ENCODE measurements at regions not wholly inside any gene's neighbourhood (a gene's known extent, or its start where the extent isn't known, plus 50 kb on each side); places are given as distances from the start of the nearest gene placed in this dataset.

DNA sequence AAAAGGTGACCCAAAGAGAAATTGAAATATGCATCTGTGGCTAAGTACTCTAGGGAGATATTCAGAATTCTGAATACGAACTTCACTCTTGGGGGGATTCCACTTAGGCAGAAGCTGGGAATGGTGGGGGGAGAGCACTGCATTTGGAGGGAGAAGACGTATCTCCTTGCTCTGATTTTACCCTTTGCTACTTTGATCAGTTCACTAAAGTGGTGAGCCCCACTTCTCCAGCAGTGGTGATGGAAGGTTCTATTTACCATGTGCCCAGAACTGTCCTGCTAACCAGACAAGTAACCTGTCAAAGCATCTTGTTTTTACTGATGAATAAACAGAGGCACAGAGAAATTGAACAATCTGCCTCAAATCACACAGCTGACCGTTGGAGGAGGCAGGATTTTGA lies 483.4 kb downstream of the SIPA1L2 start:
- Mint-ChIP-seq H3K9me3 (no peaks in the 10 kb centered on the region), H3K4me1 (peaks cover 44% of the 10 kb centered on the region), H3K27ac (no peak overlapping the region), H3K4me3 (no peak overlapping the region), H3K27me3 (ENCODE audit: low read depth) (no peaks in the 10 kb centered on the region), H3K36me3 (peaks cover 10% of the 10 kb centered on the region)
- CTCF ChIA-PET: no interaction called here
- DNase-seq (ENCODE audit: low spot score) (no peak), ATAC-seq (no peak)
- POLR2A ChIA-PET: no interaction called here
- TF ChIP-seq KAT7 (CRISPR knock-in tag; IDR thresholded peaks at IDR 0.05; ENCODE audit: borderline replicate concordance) (no peak), PRRX2 (CRISPR knock-in tag; IDR thresholded peaks at IDR 0.05) (peak; percentile 60; the same call in 1 of the 2 replicates)
- TF ChIP-seq, protein P1, sequence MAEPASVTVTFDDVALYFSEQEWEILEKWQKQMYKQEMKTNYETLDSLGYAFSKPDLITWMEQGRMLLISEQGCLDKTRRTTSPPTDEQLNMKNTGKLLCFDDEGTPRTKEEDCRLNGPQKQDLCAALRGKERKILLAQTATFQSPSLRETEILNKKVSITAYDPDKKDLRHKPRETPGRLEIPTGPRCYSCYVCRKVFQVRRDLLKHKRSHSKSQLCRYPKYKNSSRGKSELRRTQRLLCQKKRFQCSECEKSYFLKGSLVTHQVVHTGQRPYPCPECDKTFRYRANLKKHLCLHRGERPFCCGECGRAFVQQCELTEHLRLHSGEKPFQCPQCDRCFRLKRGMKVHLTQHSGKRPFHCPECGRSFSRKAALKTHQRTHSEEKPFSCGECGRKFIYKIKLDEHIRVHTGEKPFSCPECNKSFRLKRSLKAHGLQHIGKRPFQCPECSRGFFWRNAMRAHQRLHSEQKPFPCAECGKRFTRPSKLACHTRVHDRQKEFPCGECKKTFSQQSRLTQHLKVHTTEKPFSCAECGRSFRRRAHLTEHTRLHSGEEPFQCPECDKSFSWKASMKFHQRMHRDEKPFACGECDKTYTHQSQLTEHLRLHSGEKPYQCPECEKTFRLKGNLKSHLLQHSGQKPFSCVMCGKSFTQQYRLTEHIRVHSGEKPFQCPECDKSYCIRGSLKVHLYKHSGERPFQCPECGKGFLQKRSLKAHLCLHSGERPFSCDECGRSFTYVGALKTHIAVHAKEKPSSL (CRISPR knock-in tag; conservative IDR thresholded peaks at IDR 0.05): 0 out of 2 replicates have a peak, but pooled peaks have one; percentile 37
- TF ChIP-seq, protein P2, sequence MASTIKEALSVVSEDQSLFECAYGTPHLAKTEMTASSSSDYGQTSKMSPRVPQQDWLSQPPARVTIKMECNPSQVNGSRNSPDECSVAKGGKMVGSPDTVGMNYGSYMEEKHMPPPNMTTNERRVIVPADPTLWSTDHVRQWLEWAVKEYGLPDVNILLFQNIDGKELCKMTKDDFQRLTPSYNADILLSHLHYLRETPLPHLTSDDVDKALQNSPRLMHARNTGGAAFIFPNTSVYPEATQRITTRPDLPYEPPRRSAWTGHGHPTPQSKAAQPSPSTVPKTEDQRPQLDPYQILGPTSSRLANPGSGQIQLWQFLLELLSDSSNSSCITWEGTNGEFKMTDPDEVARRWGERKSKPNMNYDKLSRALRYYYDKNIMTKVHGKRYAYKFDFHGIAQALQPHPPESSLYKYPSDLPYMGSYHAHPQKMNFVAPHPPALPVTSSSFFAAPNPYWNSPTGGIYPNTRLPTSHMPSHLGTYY (CRISPR knock-in tag; IDR thresholded peaks at IDR 0.05): 0 out of 2 replicates have a peak, but pooled peaks have one; percentile 17

DNA sequence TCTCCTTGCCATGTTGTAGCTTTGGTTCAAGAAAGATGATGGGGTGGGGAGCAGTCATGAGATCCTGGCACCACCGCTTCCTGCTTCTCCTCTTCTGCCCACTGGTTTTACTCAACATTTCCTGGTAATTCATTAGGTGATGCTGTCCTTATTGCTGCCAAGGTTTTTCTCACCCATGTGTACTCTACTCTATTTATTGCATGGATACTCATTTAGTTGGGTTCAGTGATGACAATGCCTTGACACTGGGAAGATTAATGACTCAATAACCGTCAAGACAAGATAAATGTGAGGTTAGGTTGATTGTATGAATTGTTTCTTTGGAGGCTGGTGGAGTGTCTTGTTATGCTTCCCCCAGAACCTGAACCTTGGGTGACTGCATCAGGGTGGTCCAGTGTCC lies 484.2 kb downstream of the SIPA1L2 start:
- POLR2A ChIA-PET: no interaction called here
- Mint-ChIP-seq H3K9me3 (peaks cover 2% of the 10 kb centered on the region), H3K4me1 (peaks cover 48% of the 10 kb centered on the region), H3K27ac (no peak overlapping the region), H3K4me3 (no peak overlapping the region), H3K27me3 (ENCODE audit: low read depth) (no peaks in the 10 kb centered on the region), H3K36me3 (peaks cover 10% of the 10 kb centered on the region)
- CTCF ChIA-PET: no interaction called here
- TF ChIP-seq ZNF416 (CRISPR knock-in tag; IDR thresholded peaks at IDR 0.05): 0 out of 2 replicates have a peak, but pooled peaks have one; percentile 54
- TF ChIP-seq, protein P3, sequence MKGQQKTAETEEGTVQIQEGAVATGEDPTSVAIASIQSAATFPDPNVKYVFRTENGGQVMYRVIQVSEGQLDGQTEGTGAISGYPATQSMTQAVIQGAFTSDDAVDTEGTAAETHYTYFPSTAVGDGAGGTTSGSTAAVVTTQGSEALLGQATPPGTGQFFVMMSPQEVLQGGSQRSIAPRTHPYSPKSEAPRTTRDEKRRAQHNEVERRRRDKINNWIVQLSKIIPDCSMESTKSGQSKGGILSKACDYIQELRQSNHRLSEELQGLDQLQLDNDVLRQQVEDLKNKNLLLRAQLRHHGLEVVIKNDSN (CRISPR knock-in tag; IDR thresholded peaks at IDR 0.05): no peak
- TF ChIP-seq, protein P1 (CRISPR knock-in tag; conservative IDR thresholded peaks at IDR 0.05): peak; percentile 64; the same call in 1 of the 2 replicates
- TF ChIP-seq, protein P4, sequence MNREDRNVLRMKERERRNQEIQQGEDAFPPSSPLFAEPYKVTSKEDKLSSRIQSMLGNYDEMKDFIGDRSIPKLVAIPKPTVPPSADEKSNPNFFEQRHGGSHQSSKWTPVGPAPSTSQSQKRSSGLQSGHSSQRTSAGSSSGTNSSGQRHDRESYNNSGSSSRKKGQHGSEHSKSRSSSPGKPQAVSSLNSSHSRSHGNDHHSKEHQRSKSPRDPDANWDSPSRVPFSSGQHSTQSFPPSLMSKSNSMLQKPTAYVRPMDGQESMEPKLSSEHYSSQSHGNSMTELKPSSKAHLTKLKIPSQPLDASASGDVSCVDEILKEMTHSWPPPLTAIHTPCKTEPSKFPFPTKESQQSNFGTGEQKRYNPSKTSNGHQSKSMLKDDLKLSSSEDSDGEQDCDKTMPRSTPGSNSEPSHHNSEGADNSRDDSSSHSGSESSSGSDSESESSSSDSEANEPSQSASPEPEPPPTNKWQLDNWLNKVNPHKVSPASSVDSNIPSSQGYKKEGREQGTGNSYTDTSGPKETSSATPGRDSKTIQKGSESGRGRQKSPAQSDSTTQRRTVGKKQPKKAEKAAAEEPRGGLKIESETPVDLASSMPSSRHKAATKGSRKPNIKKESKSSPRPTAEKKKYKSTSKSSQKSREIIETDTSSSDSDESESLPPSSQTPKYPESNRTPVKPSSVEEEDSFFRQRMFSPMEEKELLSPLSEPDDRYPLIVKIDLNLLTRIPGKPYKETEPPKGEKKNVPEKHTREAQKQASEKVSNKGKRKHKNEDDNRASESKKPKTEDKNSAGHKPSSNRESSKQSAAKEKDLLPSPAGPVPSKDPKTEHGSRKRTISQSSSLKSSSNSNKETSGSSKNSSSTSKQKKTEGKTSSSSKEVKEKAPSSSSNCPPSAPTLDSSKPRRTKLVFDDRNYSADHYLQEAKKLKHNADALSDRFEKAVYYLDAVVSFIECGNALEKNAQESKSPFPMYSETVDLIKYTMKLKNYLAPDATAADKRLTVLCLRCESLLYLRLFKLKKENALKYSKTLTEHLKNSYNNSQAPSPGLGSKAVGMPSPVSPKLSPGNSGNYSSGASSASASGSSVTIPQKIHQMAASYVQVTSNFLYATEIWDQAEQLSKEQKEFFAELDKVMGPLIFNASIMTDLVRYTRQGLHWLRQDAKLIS (CRISPR knock-in tag; IDR thresholded peaks at IDR 0.05; ENCODE audit: borderline replicate concordance): no peak
- TF ChIP-seq NFATC4 (CRISPR knock-in tag; IDR thresholded peaks at IDR 0.05): 0 out of 2 replicates have a peak, but pooled peaks have one; percentile 56
- TF ChIP-seq NR2C2 (CRISPR knock-in tag; IDR thresholded peaks at IDR 0.05): no peak
- TF ChIP-seq, protein P5, sequence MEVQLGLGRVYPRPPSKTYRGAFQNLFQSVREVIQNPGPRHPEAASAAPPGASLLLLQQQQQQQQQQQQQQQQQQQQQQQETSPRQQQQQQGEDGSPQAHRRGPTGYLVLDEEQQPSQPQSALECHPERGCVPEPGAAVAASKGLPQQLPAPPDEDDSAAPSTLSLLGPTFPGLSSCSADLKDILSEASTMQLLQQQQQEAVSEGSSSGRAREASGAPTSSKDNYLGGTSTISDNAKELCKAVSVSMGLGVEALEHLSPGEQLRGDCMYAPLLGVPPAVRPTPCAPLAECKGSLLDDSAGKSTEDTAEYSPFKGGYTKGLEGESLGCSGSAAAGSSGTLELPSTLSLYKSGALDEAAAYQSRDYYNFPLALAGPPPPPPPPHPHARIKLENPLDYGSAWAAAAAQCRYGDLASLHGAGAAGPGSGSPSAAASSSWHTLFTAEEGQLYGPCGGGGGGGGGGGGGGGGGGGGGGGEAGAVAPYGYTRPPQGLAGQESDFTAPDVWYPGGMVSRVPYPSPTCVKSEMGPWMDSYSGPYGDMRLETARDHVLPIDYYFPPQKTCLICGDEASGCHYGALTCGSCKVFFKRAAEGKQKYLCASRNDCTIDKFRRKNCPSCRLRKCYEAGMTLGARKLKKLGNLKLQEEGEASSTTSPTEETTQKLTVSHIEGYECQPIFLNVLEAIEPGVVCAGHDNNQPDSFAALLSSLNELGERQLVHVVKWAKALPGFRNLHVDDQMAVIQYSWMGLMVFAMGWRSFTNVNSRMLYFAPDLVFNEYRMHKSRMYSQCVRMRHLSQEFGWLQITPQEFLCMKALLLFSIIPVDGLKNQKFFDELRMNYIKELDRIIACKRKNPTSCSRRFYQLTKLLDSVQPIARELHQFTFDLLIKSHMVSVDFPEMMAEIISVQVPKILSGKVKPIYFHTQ (CRISPR knock-in tag; IDR thresholded peaks at IDR 0.05): 0 out of 2 replicates have a peak, but pooled peaks have one; percentile 40
- TF ChIP-seq, protein P6, sequence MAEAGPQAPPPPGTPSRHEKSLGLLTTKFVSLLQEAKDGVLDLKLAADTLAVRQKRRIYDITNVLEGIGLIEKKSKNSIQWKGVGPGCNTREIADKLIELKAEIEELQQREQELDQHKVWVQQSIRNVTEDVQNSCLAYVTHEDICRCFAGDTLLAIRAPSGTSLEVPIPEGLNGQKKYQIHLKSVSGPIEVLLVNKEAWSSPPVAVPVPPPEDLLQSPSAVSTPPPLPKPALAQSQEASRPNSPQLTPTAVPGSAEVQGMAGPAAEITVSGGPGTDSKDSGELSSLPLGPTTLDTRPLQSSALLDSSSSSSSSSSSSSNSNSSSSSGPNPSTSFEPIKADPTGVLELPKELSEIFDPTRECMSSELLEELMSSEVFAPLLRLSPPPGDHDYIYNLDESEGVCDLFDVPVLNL (CRISPR knock-in tag; IDR thresholded peaks at IDR 0.05; ENCODE audit: borderline replicate concordance, low read depth): no peak
- no peak for TF ChIP-seq ETV6 (CRISPR knock-in tag; IDR thresholded peaks at IDR 0.05)
- TF ChIP-seq NFYB (CRISPR knock-in tag; conservative IDR thresholded peaks at IDR 0.05; ENCODE audit: low read depth): no peak
- ATAC-seq (no peak), DNase-seq (ENCODE audit: low spot score) (no peak)
